ENCODE measurements at regions not wholly inside any gene's neighbourhood (a gene's known extent, or its start where the extent isn't known, plus 50 kb on each side); places are given as distances from the start of the nearest gene placed in this dataset.

GRCh38 chr11:19419021-19419750, 178.4 kb upstream of the E2F8 start:
- no peak overlapping the region for H3K4me2 ChIP-seq (ENCODE audit: control insufficient read depth, insufficient read depth)
- in situ Hi-C loops (cut with MboI) (no loop called here), intact Hi-C loops (cut with micrococcal nuclease; ENCODE audit: unreplicated experiment) (no loop called here)
- H3K9me3 ChIP-seq (replicated peaks; ENCODE audit: control insufficient read depth, insufficient read depth, low read length), result no peaks in the 10 kb centered on the region; the same call in 2 of the 3 replicates
- no peaks in the 10 kb centered on the region for H3K36me3 ChIP-seq (ENCODE audit: control insufficient read depth in 2 of 2, insufficient read depth in 2 of 2, low read length in 1 of 2)
- H2AFZ ChIP-seq (ENCODE audit: control insufficient read depth, low read depth, low read length), result no peak overlapping the region
- WGBS (ENCODE audit: insufficient coverage, insufficient replicate concordance, low lambda C conversion rate, missing lambda C conversion rate), result 65% methylated on average over 8 of the region's 8 CpGs
- ChIA-PET CTCF (no interaction called here), RAD21 (ENCODE audit: unreplicated experiment) (no interaction called here), POLR2A (no interaction called here), SMC1A (ENCODE audit: uncharacterized antibody, unreplicated experiment) (interaction anchor here (1.4 kb wide), 1 partner anchor 17 kb away, joined by 4 read pairs; no protein-coding TSS in a partner anchor)
- H3K27me3 ChIP-seq (replicated peaks in 1 of 2; ENCODE audit: control insufficient read depth in 2 of 2, insufficient read depth in 2 of 2, low read length in 1 of 2), result no peaks in the 10 kb centered on the region
- DNase-seq (ENCODE audit: low read depth, low spot score) (no peak), ATAC-seq (no peak), FAIRE-seq (no peak)
- H3K79me2 ChIP-seq (ENCODE audit: control insufficient read depth, insufficient read depth, low read length), result no peaks in the 10 kb centered on the region
- no peaks in the 10 kb centered on the region for H3K4me1 ChIP-seq (ENCODE audit: control insufficient read depth, insufficient read depth, low read length)
- H3K27ac ChIP-seq (ENCODE audit: control insufficient read depth, insufficient read depth), result no peak overlapping the region
- BruUV-seq (replicated peaks), result no TSS peak
- no peak overlapping the region for H3K9ac ChIP-seq (ENCODE audit: control insufficient read depth, insufficient read depth, low read length)
- no peaks in the 10 kb centered on the region for H4K20me1 ChIP-seq (ENCODE audit: control insufficient read depth, insufficient read depth)
- H3K4me3 ChIP-seq, result no peak overlapping the region
- TF ChIP-seq SMARCA5 (IDR thresholded peaks at IDR 0.05) (no peak), ZNF274 (IDR thresholded peaks at IDR 0.05; ENCODE audit: insufficient read depth, insufficient read length) (no peak), PAX8 (IDR thresholded peaks at IDR 0.05) (no peak), BCLAF1 (IDR thresholded peaks at IDR 0.05) (no peak), CUX1 (IDR thresholded peaks at IDR 0.05; ENCODE audit: insufficient replicate concordance, low read depth, low read length) (no peak), ASH2L (IDR thresholded peaks at IDR 0.05; ENCODE audit: borderline replicate concordance, low read depth) (no peak), ZBTB40 (IDR thresholded peaks at IDR 0.05; ENCODE audit: borderline replicate concordance) (no peak), NKRF (conservative IDR thresholded peaks at IDR 0.05) (no peak), JUNB (IDR thresholded peaks at IDR 0.05) (no peak)

Measured in GM12878 (cell line).